ENCODE measurements at regions not wholly inside any gene's neighbourhood (a gene's known extent, or its start where the extent isn't known, plus 50 kb on each side); places are given as distances from the start of the nearest gene placed in this dataset.

DNA sequence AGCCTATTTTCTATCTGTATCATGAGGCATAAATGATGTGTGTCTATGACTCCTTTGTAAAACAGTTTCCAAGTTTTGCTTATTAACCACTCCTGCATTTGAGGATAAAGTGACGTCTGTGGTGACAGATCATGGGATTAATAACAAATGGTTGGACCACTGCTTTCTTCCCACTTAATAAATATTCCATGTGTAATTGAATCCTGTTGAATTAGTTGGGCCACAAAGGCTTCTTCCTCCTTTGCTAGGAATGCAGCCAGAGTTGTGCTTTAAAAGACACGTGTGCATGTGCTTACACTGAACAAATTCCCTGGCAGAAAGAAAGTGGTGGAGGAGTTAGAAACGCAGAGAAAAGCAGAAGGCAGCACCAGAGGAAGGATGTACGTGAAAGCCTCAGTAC is 150.2 kb downstream of the ACTBL2 start:
- no peaks in the 10 kb centered on the region for H3K27me3 ChIP-seq
- no peaks in the 10 kb centered on the region; the same call in 1 of the 2 replicates for H3K4me1 ChIP-seq
- DNase-seq = no peak
- H3K9me3 ChIP-seq (replicated peaks) = no peaks in the 10 kb centered on the region
- H3K27ac ChIP-seq = no peak overlapping the region
- no peaks in the 10 kb centered on the region for H3K36me3 ChIP-seq
- H3K4me3 ChIP-seq = no peak overlapping the region

DNA sequence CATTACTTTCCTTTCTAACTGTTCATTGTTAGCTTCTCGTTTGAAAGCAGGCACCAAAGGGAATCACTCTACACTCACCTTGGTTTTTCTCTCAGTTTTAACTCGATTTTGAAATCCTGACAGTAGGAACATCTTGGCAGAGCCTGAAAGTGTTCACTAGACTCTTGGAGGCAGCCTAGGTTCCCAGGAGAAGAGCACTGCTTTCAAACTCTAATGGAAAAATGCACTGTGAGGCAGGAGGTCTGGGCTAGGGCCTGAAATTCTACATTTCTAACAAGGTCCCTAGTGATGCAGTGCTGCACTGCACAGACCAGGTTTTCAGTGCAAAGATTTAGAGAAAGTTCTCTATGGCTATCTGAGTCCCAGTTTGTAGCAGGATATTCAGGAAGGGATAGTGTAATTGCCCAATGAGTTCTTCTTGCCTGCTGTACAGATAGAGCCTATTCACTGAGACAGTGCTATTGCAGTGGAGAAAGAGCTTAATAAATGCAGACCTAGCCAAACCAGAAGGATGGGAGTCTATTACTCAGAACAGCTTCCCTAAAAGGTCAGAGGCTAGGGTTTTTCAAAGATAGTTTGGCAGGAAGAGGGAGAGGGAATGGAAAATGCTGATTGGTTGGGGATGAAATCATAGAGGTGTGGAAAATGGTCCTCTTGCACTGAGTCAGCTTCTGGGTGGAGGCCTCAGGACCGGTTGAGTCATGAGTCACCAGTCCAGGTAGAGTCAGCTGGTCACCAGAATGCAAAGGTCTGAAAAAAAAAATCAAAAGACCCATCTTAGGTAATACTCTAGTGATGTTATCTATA is 153.9 kb downstream of the GPBP1 start:
- peaks cover 19% of the 10 kb centered on the region for H3K4me1 ChIP-seq
- DNase-seq = no peak

DNA sequence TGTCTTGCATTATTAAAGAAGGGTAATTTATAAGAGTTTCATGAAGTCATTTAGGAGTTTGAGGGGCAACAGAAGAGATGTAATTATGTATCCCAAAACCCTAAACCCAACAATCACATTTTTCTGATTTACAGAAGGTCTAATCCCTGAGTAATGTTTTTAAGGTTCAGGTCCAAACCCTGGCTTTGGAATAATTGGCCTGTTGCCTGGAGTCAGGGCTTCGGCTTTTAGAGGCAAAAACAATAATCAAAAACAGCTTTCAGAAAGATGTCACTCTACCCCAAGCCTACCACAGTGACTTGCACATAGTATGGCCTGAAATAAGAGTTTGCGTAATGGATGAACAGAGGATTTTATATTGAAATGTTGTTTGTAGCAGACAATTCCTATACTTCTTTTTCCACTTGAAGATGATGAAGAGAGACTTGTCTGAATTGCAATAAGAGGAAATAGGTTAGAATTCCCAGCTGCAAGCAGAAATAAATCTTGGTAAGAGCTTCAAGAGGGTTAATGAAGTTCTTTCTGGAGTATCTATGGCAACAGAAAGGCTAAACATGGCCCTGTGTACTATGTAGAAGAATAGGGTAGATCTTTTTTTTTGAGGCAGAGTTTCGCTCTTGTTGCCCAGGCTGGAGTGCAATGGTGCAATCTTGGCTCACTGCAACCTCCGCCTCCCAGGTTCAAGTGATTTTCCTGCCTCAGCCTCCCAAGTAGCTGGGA is 152.0 kb downstream of the GPBP1 start:
- Histone ChIP-seq H3K27ac (no peak overlapping the region), H3K4me1 (peaks cover 19% of the 10 kb centered on the region), H3K27me3 (no peaks in the 10 kb centered on the region), H3K9me3 (replicated peaks) (peaks cover 3% of the 10 kb centered on the region; the same call in 1 of the 2 replicates), H3K4me3 (no peak overlapping the region), H3K36me3 (no peaks in the 10 kb centered on the region)
- no peak for DNase-seq

More for the DNA sequence above, 153.9 kb downstream of the GPBP1 start:
- Histone ChIP-seq H3K27me3 (no peaks in the 10 kb centered on the region), H3K4me3 (no peak overlapping the region), H3K9me3 (replicated peaks) (0 out of 2 replicates have a peak, but pooled peaks cover 3% of the 10 kb centered on the region), H3K36me3 (no peaks in the 10 kb centered on the region), H3K27ac (no peak overlapping the region)

DNA sequence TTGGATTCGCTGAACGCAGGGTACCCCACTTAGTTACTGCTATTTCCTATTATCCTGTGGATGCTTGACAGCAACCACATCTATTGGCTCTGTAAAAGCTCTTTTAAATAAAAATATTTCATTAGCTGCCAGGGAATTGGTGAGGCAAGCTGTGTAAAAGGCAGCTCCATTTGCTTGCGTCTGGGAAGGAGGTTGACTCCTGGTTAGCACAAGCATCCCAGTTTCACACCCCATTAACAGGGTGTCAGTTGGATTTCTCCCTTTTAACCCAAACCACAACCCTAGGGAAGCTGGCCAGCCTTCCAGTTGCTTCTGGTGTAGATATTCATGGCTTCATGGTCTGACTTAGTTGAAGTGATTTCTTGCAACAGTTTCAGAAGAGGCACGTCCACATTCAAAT is 151.0 kb downstream of the GPBP1 start:
- peak overlapping the region; percentile 61 for H3K27ac ChIP-seq
- no peak overlapping the region for H3K4me3 ChIP-seq
- DNase-seq = peak; percentile 38 to 71
- no peaks in the 10 kb centered on the region for H3K36me3 ChIP-seq
- peaks cover 19% of the 10 kb centered on the region for H3K4me1 ChIP-seq
- no peaks in the 10 kb centered on the region for H3K27me3 ChIP-seq
- H3K9me3 ChIP-seq (replicated peaks) = peaks cover 3% of the 10 kb centered on the region; the same call in 1 of the 2 replicates

DNA sequence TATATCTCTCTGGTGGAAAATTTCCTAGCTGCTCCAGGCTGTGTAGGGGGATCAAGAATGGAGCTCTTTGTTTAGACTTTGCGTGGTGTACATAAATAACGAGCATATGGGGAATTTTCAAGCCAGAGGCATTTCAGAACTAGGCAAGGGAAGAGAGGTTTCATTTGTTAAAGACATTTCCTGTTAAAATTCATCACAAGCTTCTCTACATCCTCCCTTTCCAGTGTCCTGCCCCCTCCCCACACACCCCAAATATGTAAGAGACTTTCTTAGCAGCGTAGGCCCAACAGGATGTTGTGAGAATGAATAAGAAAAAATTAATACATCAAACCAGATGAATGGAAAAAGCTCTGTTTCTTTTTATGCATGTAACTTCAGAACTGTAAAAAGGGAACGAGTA is 150.3 kb downstream of the GPBP1 start:
- H3K27ac ChIP-seq = peak overlapping the region; percentile 61
- peak; percentile 27 to 62 for DNase-seq

DNA sequence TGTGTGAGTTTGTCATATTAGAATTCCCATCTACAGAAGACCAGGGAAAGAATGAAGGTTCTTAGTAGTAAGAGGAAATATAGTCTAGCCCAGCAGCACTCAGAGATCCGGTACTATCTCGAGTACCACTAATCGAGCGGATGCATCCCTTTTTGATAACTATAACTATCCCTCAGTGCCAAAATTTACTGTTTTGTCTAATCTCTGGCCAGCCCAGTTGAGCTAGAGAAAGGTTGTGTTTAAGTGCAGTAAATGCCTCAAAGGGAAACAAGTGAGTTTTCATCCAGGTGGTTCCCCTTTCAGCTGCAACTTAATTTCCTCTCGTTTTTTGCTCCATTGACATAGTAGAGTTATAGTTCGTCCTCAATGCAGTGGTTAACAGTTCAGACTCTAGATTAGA is 146.7 kb downstream of the GPBP1 start:
- H3K27me3 ChIP-seq = no peaks in the 10 kb centered on the region
- no peak overlapping the region for H3K4me3 ChIP-seq
- no peak overlapping the region for H3K27ac ChIP-seq
- DNase-seq = no peak
- H3K36me3 ChIP-seq = no peaks in the 10 kb centered on the region
- peaks cover 3% of the 10 kb centered on the region; the same call in 1 of the 2 replicates for H3K9me3 ChIP-seq (replicated peaks)
- H3K4me1 ChIP-seq = peaks cover 27% of the 10 kb centered on the region

More for the DNA sequence above, 150.3 kb downstream of the GPBP1 start:
- Histone ChIP-seq H3K4me3 (no peak overlapping the region), H3K27me3 (no peaks in the 10 kb centered on the region), H3K36me3 (no peaks in the 10 kb centered on the region), H3K9me3 (replicated peaks) (peaks cover 3% of the 10 kb centered on the region; the same call in 1 of the 2 replicates), H3K4me1 (peaks cover 19% of the 10 kb centered on the region)

- H3K4me1 ChIP-seq = peaks cover 19% of the 10 kb centered on the region
- H3K27ac ChIP-seq = no peak overlapping the region
- no peak overlapping the region for H3K4me3 ChIP-seq
- peaks cover 3% of the 10 kb centered on the region; the same call in 1 of the 2 replicates for H3K9me3 ChIP-seq (replicated peaks)
- no peaks in the 10 kb centered on the region for H3K27me3 ChIP-seq
- H3K36me3 ChIP-seq = no peaks in the 10 kb centered on the region
- DNase-seq = no peak
Observed at GRCh38 chr5:57319628-57320027, 145.8 kb downstream of the GPBP1 start.

- Histone ChIP-seq H3K4me1 (peaks cover 10% of the 10 kb centered on the region), H3K27me3 (no peaks in the 10 kb centered on the region), H3K36me3 (no peaks in the 10 kb centered on the region), H3K9me3 (replicated peaks) (no peaks in the 10 kb centered on the region; the same call in 1 of the 2 replicates), H3K4me3 (no peak overlapping the region), H3K27ac (no peak overlapping the region)
- DNase-seq = no peak
Observed at GRCh38 chr5:57318251-57318650, 144.4 kb downstream of the GPBP1 start.

DNA sequence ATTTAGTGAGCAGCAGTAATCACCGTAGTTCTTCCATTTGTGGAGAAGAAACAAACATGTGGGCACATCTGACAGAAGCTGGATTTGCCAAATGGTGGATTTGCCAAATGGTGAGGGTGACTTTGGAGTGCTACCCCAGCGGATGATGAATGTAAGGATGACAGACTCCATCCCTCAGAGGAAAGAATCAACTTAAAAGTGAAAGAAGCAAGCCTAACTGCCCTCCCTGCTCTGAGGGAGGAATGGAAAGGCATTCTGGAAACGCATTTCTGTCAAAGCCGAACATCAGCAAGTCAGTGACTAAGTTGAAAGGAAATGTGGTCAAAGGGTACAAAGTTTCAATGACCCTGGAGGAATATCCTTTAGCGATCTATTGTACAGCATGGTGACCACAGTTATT is 143.5 kb downstream of the GPBP1 start:
- Histone ChIP-seq H3K27ac (no peak overlapping the region), H3K27me3 (no peaks in the 10 kb centered on the region), H3K36me3 (no peaks in the 10 kb centered on the region), H3K4me1 (peaks cover 10% of the 10 kb centered on the region), H3K9me3 (replicated peaks) (no peaks in the 10 kb centered on the region; the same call in 1 of the 2 replicates), H3K4me3 (no peak overlapping the region)
- no peak for DNase-seq

DNA sequence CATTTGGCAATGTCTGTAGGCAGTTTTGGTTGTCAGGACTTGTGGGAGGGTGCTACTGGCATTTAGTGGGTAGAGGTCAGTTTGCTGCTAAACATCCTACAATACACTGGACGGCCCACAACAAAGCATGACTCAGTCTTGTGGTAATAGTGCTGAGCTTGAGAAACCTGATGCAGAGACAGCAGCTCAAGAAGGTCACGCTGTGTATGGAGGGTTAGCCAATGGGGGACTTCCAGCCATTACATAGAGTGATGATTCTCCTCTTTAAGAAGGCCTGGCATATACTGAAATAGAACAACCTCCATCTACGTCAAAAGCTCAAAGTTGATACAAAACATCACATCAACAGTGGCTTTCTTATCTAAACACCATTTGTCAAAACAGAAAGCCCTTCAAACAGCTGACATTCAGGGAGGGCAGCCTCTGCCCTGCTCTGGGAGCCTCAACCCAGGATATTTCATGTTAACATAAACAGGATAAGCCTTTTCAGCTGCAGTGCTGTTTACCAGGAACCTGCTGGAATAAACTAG is 143.0 kb downstream of the GPBP1 start:
- Histone ChIP-seq H3K4me1 (peaks cover 10% of the 10 kb centered on the region), H3K9me3 (replicated peaks) (no peaks in the 10 kb centered on the region; the same call in 1 of the 2 replicates), H3K4me3 (no peak overlapping the region), H3K36me3 (no peaks in the 10 kb centered on the region), H3K27me3 (no peaks in the 10 kb centered on the region), H3K27ac (no peak overlapping the region)
- DNase-seq = peak; percentile 77 to 89

GRCh38 chr5:57315941-57316340 is 142.1 kb downstream of the GPBP1 start:
- H3K27me3 ChIP-seq = no peaks in the 10 kb centered on the region
- no peak overlapping the region for H3K27ac ChIP-seq
- no peaks in the 10 kb centered on the region for H3K36me3 ChIP-seq
- peaks cover 10% of the 10 kb centered on the region for H3K4me1 ChIP-seq
- no peak overlapping the region for H3K4me3 ChIP-seq
- H3K9me3 ChIP-seq (replicated peaks) = no peaks in the 10 kb centered on the region; the same call in 1 of the 2 replicates
- no peak for DNase-seq
